22Rv1 (cell line): ENCODE measurements at regions not wholly inside any gene's neighbourhood (a gene's known extent, or its start where the extent isn't known, plus 50 kb on each side); places are given as distances from the start of the nearest gene placed in this dataset.

ENCODE experiments used
- ZFX ChIP-seq: fragments of 450-650 bp; IDR thresholded peaks from 2 replicates; pipeline ENCODE4 v1.6.1; 2017; ENCODE audit warnings: antibody characterized with exemption, borderline replicate concordance
- TF ChIP-seq, protein P1 (sequence below): fragments of 450-650 bp; IDR thresholded peaks from 2 replicates; pipeline ENCODE4 v1.5.1; 2017; ENCODE audit warnings: mild to moderate bottlenecking

DNA sequence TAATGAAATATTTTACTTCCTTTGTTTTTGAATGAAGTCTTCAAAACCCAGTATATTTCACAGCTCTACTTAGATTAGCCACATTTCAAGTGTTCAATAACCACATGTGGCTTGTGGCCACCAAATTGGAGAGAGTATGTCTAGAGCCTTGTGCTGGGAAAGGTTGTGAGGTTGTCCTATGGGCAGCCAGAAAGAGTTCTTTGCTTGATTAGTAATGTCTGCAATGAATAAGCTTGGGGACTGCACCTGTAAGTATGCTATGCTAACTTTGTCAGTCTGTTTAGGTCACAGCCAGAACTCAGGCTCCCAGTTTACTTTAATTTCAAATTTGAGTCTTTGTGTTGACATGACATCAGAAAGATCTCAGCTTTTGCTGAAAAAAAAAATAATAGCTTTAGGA, 294.9 kb upstream of the SOX14 start:
- no peak for TF ChIP-seq ZFX
- TF ChIP-seq, protein P1, sequence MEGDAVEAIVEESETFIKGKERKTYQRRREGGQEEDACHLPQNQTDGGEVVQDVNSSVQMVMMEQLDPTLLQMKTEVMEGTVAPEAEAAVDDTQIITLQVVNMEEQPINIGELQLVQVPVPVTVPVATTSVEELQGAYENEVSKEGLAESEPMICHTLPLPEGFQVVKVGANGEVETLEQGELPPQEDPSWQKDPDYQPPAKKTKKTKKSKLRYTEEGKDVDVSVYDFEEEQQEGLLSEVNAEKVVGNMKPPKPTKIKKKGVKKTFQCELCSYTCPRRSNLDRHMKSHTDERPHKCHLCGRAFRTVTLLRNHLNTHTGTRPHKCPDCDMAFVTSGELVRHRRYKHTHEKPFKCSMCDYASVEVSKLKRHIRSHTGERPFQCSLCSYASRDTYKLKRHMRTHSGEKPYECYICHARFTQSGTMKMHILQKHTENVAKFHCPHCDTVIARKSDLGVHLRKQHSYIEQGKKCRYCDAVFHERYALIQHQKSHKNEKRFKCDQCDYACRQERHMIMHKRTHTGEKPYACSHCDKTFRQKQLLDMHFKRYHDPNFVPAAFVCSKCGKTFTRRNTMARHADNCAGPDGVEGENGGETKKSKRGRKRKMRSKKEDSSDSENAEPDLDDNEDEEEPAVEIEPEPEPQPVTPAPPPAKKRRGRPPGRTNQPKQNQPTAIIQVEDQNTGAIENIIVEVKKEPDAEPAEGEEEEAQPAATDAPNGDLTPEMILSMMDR = no peak
